Breast epithelium (tissue), 4 donors: ENCODE measurements at regions not wholly inside any gene's neighbourhood (a gene's known extent, or its start where the extent isn't known, plus 50 kb on each side); places are given as distances from the start of the nearest gene placed in this dataset.
A peak's percentile ranks its signal among the peaks of the same experiment; 100 is the strongest.

ENCODE experiments used
- DNase-seq, 2 donors: peaks; one replicate each; pipeline ENCODE4 v3.0.0-alpha.2; 2019; ENCODE audit warnings: low spot score in 2 of 2
- H3K27ac ChIP-seq, 2 donors: fragments of 200-600 bp; sonication (generic) in 1 of 2; one replicate each; pipeline ENCODE4 v1.5.1; 2016 to 2019; ENCODE audit warnings: mild to moderate bottlenecking in 1 of 2
- H3K27me3 ChIP-seq, 2 donors: fragments of 200-600 bp; sonication (generic) in 1 of 2; one replicate each; pipeline versions ENCODE4 v1.5.1 to v1.6.0; 2017 to 2019; ENCODE audit warnings: control low read depth in 1 of 2, mild to moderate bottlenecking in 1 of 2
- H3K36me3 ChIP-seq: fragments of 200-600 bp; one replicate; pipeline ENCODE4 v1.5.1; 2019
- H3K4me1 ChIP-seq, 2 donors: fragments of 200-600 bp; sonication (generic); one replicate each; pipeline ENCODE4 v1.5.1; 2016 to 2019; ENCODE audit warnings: control low read depth in 1 of 2
- H3K4me3 ChIP-seq, 3 donors: fragments of 200-600 bp; sonication (generic); 1 replicate in 2 of 3; 2 replicates in 1 of 3; pipeline ENCODE4 v1.5.1; 2016 to 2019; ENCODE audit warnings: mild to moderate bottlenecking in 3 of 3, moderate library complexity in 2 of 3
- H3K9me3 ChIP-seq, 2 donors: fragments of 200-600 bp; sonication (generic) in 1 of 2; one replicate each; pipeline ENCODE4 v1.5.1; 2016 to 2019; ENCODE audit warnings: control low read depth in 1 of 2
- CTCF ChIP-seq, 3 donors: fragments of 450-650 bp; IDR thresholded peaks; one replicate each; pipeline ENCODE4 v1.5.1; 2016 to 2017; ENCODE audit warnings: antibody characterized with exemption in 3 of 3, mild to moderate bottlenecking in 3 of 3, moderate library complexity in 3 of 3
- POLR2A ChIP-seq: fragments of 450-650 bp; IDR thresholded peaks from one replicate; pipeline ENCODE4 v1.6.1; 2016; ENCODE audit warnings: antibody characterized with exemption, mild to moderate bottlenecking, moderate library complexity
- POLR2AphosphoS5 ChIP-seq, 3 donors: sonication (generic); formaldehyde crosslinking; IDR thresholded peaks; one replicate each; pipeline ENCODE4 v1.6.1; 2017; ENCODE audit warnings: antibody characterized with exemption in 3 of 3
- intact Hi-C: fragments of 100-400 bp; cut with DNase I; formaldehyde crosslinking; loops from one replicate; pipeline ENCODE4 v1.15.1; 2023; ENCODE audit warnings: low total_unique reads

GRCh38 chrX:130516123-130516522 is 114.3 kb downstream of the RBMX2 start:
- H3K9me3 ChIP-seq: no peaks in the 10 kb centered on the region
- intact Hi-C loops: no loop called here
- H3K36me3 ChIP-seq: no peaks in the 10 kb centered on the region
- H3K27me3 ChIP-seq: peaks cover 0 to 7% of the 10 kb centered on the region in 2 donors
- TF ChIP-seq CTCF (IDR thresholded peaks at IDR 0.05): no peak
- TF ChIP-seq POLR2AphosphoS5 (IDR thresholded peaks at IDR 0.05): no peak
- TF ChIP-seq POLR2A: no peak
- DNase-seq: no peak
- no peak overlapping the region for H3K27ac ChIP-seq
- no peaks in the 10 kb centered on the region for H3K4me1 ChIP-seq
- H3K4me3 ChIP-seq: no peak overlapping the region

GRCh38 chrX:130523460-130524394 is 121.9 kb downstream of the RBMX2 start:
- H3K9me3 ChIP-seq: no peaks in the 10 kb centered on the region
- DNase-seq: no peak

GRCh38 chrX:130524476-130525194 is 122.8 kb downstream of the RBMX2 start:
- Histone ChIP-seq H3K36me3 (no peaks in the 10 kb centered on the region), H3K9me3 (no peaks in the 10 kb centered on the region), H3K27ac (no peak overlapping the region), H3K4me3 (peak overlapping the region in 2 of 3 donors; percentile 34 to 64), H3K27me3 (peaks cover 0 to 6% of the 10 kb centered on the region in 2 donors), H3K4me1 (no peaks in the 10 kb centered on the region)
- intact Hi-C loops: no loop called here
- no peak for TF ChIP-seq POLR2AphosphoS5 (IDR thresholded peaks at IDR 0.05)
- TF ChIP-seq POLR2A: no peak
- no peak for TF ChIP-seq CTCF (IDR thresholded peaks at IDR 0.05)
- DNase-seq: no peak

More at GRCh38 chrX:130523460-130524394, 121.9 kb downstream of the RBMX2 start:
- intact Hi-C loops: no loop called here
- no peak for TF ChIP-seq CTCF (IDR thresholded peaks at IDR 0.05)
- no peak for TF ChIP-seq POLR2AphosphoS5 (IDR thresholded peaks at IDR 0.05)
- TF ChIP-seq POLR2A: no peak
- H3K27ac ChIP-seq: no peak overlapping the region
- H3K4me1 ChIP-seq: no peaks in the 10 kb centered on the region
- H3K4me3 ChIP-seq: peak overlapping the region; percentile 34 to 64 (median 35)
- no peaks in the 10 kb centered on the region for H3K36me3 ChIP-seq
- H3K27me3 ChIP-seq: no peaks in the 10 kb centered on the region

GRCh38 chrX:130529531-130529930 is 127.7 kb downstream of the RBMX2 start:
- Histone ChIP-seq H3K4me1 (no peaks in the 10 kb centered on the region), H3K9me3 (no peaks in the 10 kb centered on the region), H3K36me3 (no peaks in the 10 kb centered on the region), H3K27me3 (peaks cover 0 to 32% of the 10 kb centered on the region in 2 donors), H3K27ac (no peak overlapping the region), H3K4me3 (no peak overlapping the region)
- TF ChIP-seq CTCF (IDR thresholded peaks at IDR 0.05) (no peak), POLR2AphosphoS5 (IDR thresholded peaks at IDR 0.05) (no peak), POLR2A (no peak)
- DNase-seq: no peak
- intact Hi-C loops: no loop called here

- H3K27me3 ChIP-seq: peaks cover 0 to 37% of the 10 kb centered on the region in 2 donors
- TF ChIP-seq POLR2A (no peak), CTCF (IDR thresholded peaks at IDR 0.05) (no peak), POLR2AphosphoS5 (IDR thresholded peaks at IDR 0.05) (no peak)
- no peak for DNase-seq
- no peaks in the 10 kb centered on the region for H3K4me1 ChIP-seq
- intact Hi-C loops: no loop called here
- H3K36me3 ChIP-seq: no peaks in the 10 kb centered on the region
- H3K9me3 ChIP-seq: no peaks in the 10 kb centered on the region
- H3K4me3 ChIP-seq: no peak overlapping the region
- H3K27ac ChIP-seq: no peak overlapping the region
Measured at GRCh38 chrX:130531066-130531465, 129.3 kb downstream of the RBMX2 start.
